GM12892 (cell line): ENCODE measurements at regions not wholly inside any gene's neighbourhood (a gene's known extent, or its start where the extent isn't known, plus 50 kb on each side); places are given as distances from the start of the nearest gene placed in this dataset.

Experiments used
- POLR2A ChIP-seq: IDR thresholded peaks from 2 replicates; pipeline ENCODE4 v1.6.1; 2011; ENCODE audit warnings: low read depth, low read length, control low read depth
- POLR2AphosphoS5 ChIP-seq: IDR thresholded peaks from 2 replicates; pipeline ENCODE4 v1.6.1; 2011; ENCODE audit warnings: low read depth, low read length, control low read depth

- TF ChIP-seq POLR2A: no peak
- no peak for TF ChIP-seq POLR2AphosphoS5
Measured at GRCh38 chr16:22641131-22641628, 130.5 kb downstream of the NPIPB5 start.
